Caco-2 (cell line): ENCODE measurements at regions not wholly inside any gene's neighbourhood (a gene's known extent, or its start where the extent isn't known, plus 50 kb on each side); places are given as distances from the start of the nearest gene placed in this dataset.

Experiments
- BruUV-seq: library from RNA; stranded (reverse); fragments of 400-500 nt; replicated peaks from 2 replicates; lab custom pipeline; 2021; lab: Mats Ljungman, UMichigan
- CTCF ChIA-PET: fragments of 300-600 bp; sonication (Branson Sonifier 250); formaldehyde crosslinking; loops from one replicate; lab custom pipeline; 2022; ENCODE audit warnings: antibody characterized with exemption; lab: Charles Lee
- POLR2A ChIA-PET: fragments of 300-600 bp; sonication (Branson Sonifier 250); formaldehyde crosslinking; loops from one replicate; lab custom pipeline; 2022; ENCODE audit warnings: antibody characterized with exemption; lab: Charles Lee
- DNase-seq, 2 experiments: peaks; one replicate each; pipeline versions ENCODE4 v3.0.0 to v3.0.0-alpha.2; 2020 to 2022
- H3K27me3 ChIP-seq: replicated peaks from 2 replicates; pipeline ENCODE4 v1.6.0; 2011; ENCODE audit warnings: low read length; ENCODE audit not compliant: control insufficient read depth, insufficient read depth
- H3K36me3 ChIP-seq: 2 replicates; pipeline ENCODE4 v1.5.1; 2011; ENCODE audit warnings: low read length; ENCODE audit not compliant: control insufficient read depth, insufficient read depth
- H3K4me1 ChIP-seq: fragments of 250-450 bp; sonication (Bioruptor Pico); 2 replicates; pipeline ENCODE4 v1.5.1; 2020; ENCODE audit warnings: mild to moderate bottlenecking
- H3K4me3 ChIP-seq: 2 replicates; pipeline ENCODE4 v1.5.1; 2011; ENCODE audit warnings: low read depth, mild to moderate bottlenecking, control low read depth, low read length
- H3K9me3 ChIP-seq: fragments of 250-450 bp; sonication (Bioruptor Pico); 2 replicates; pipeline ENCODE4 v1.5.1; 2020; ENCODE audit warnings: mild to moderate bottlenecking, moderate library complexity
- H3K27ac Mint-ChIP-seq: one replicate; pipeline ENCODE4 v1.8.0; 2022; ENCODE audit warnings: mixed read lengths; ENCODE audit not compliant: unreplicated experiment
- H3K27me3 Mint-ChIP-seq: one replicate; pipeline ENCODE4 v1.8.0; 2022; ENCODE audit warnings: mixed read lengths; ENCODE audit not compliant: insufficient read depth, unreplicated experiment
- H3K36me3 Mint-ChIP-seq: one replicate; pipeline ENCODE4 v1.8.0; 2022; ENCODE audit warnings: mild to moderate bottlenecking, mixed read lengths; ENCODE audit not compliant: insufficient read depth, unreplicated experiment
- H3K4me1 Mint-ChIP-seq: one replicate; pipeline ENCODE4 v1.8.0; 2022; ENCODE audit warnings: low read depth, mixed read lengths; ENCODE audit not compliant: unreplicated experiment
- H3K4me3 Mint-ChIP-seq: one replicate; pipeline ENCODE4 v1.8.0; 2022; ENCODE audit warnings: mild to moderate bottlenecking, moderate library complexity, mixed read lengths; ENCODE audit not compliant: unreplicated experiment
- H3K9me3 Mint-ChIP-seq: one replicate; pipeline ENCODE4 v1.8.0; 2022; ENCODE audit warnings: mixed read lengths; ENCODE audit not compliant: unreplicated experiment
- intact Hi-C: fragments of 100-400 bp; cut with micrococcal nuclease; formaldehyde crosslinking; loops from one replicate; pipeline ENCODE4 v1.10.0; 2022; ENCODE audit not compliant: unreplicated experiment
- TF ChIP-seq, protein P1 (sequence below), 2 experiments: fragments of 200-600 bp in 1 of 2; IDR thresholded peaks; 1 replicate in 1 of 2; 2 replicates in 1 of 2; pipeline versions ENCODE4 v1.5.1 to v1.8.0; 2011 to 2022; ENCODE audit warnings: antibody characterized with exemption in 1 of 2, control low read depth in 1 of 2, inconsistent platforms in 1 of 2, low read depth in 1 of 2, low read length in 1 of 2, mild to moderate bottlenecking in 1 of 2, moderate library complexity in 1 of 2; ENCODE audit not compliant: insufficient read depth in 1 of 2, severe bottlenecking in 1 of 2, unreplicated experiment in 1 of 2

DNA sequence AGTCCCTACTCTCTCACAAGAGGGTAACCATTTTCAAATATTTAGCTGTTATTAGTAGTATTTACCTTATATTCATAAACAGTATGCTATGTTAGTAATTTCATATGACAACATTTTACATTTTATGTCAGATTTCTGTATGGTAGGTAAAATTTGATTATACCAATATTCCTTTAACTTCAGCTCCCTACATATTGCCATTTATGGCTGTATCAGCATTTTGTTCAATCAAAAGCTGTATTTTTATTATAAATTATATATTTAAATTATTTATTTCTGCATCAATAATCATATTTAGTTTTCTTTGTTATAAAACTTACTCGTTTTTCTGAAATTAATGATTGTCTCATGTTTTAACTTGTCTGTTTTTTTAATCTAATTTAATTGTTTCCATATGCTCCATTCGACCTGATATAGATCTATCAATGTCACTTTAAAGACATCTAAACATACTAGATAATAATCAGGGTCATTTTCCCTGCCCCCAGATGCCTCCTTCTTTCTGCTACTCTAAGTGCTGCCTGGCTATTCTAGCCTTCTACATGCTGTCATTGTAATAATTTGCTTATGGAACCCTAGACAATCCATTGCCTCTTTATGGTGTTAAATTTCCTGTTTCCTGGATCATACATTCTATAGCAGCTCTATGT lies 1976.7 kb upstream of the ADGRL3 start:
- CTCF ChIA-PET: no interaction called here
- no peaks in the 10 kb centered on the region for H3K36me3 ChIP-seq
- H3K4me1 Mint-ChIP-seq: no peaks in the 10 kb centered on the region
- no peak overlapping the region for H3K4me3 ChIP-seq
- no peak overlapping the region for H3K27ac Mint-ChIP-seq
- BruUV-seq: no TSS peak
- H3K9me3 Mint-ChIP-seq: no peaks in the 10 kb centered on the region
- intact Hi-C loops: no loop called here
- TF ChIP-seq, protein P1, sequence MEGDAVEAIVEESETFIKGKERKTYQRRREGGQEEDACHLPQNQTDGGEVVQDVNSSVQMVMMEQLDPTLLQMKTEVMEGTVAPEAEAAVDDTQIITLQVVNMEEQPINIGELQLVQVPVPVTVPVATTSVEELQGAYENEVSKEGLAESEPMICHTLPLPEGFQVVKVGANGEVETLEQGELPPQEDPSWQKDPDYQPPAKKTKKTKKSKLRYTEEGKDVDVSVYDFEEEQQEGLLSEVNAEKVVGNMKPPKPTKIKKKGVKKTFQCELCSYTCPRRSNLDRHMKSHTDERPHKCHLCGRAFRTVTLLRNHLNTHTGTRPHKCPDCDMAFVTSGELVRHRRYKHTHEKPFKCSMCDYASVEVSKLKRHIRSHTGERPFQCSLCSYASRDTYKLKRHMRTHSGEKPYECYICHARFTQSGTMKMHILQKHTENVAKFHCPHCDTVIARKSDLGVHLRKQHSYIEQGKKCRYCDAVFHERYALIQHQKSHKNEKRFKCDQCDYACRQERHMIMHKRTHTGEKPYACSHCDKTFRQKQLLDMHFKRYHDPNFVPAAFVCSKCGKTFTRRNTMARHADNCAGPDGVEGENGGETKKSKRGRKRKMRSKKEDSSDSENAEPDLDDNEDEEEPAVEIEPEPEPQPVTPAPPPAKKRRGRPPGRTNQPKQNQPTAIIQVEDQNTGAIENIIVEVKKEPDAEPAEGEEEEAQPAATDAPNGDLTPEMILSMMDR (IDR thresholded peaks at IDR 0.05; ENCODE audit: insufficient read depth in 1 of 2, low read depth in 1 of 2, low read length in 1 of 2, severe bottlenecking in 1 of 2, unreplicated experiment in 1 of 2): no peak
- no peaks in the 10 kb centered on the region for H3K4me1 ChIP-seq
- DNase-seq: no peak
- peaks cover 4% of the 10 kb centered on the region for H3K27me3 Mint-ChIP-seq
- H3K27me3 ChIP-seq: no peaks in the 10 kb centered on the region
- H3K9me3 ChIP-seq: no peaks in the 10 kb centered on the region
- POLR2A ChIA-PET: no interaction called here
- no peaks in the 10 kb centered on the region for H3K36me3 Mint-ChIP-seq
- H3K4me3 Mint-ChIP-seq: no peak overlapping the region

- H3K4me1 Mint-ChIP-seq: no peaks in the 10 kb centered on the region
- no TSS peak for BruUV-seq
- H3K9me3 ChIP-seq: no peaks in the 10 kb centered on the region
- no peak overlapping the region for H3K27ac Mint-ChIP-seq
- H3K36me3 Mint-ChIP-seq: no peaks in the 10 kb centered on the region
- no peak for DNase-seq
- ChIA-PET POLR2A (no interaction called here), CTCF (no interaction called here)
- H3K27me3 Mint-ChIP-seq: no peaks in the 10 kb centered on the region
- no peaks in the 10 kb centered on the region for H3K9me3 Mint-ChIP-seq
- no peaks in the 10 kb centered on the region for H3K4me1 ChIP-seq
- H3K4me3 ChIP-seq: no peak overlapping the region
- intact Hi-C loops: no loop called here
- no peaks in the 10 kb centered on the region for H3K36me3 ChIP-seq
- no peak overlapping the region for H3K4me3 Mint-ChIP-seq
- TF ChIP-seq, protein P1 (IDR thresholded peaks at IDR 0.05; ENCODE audit: insufficient read depth in 1 of 2, low read depth in 1 of 2, low read length in 1 of 2, severe bottlenecking in 1 of 2, unreplicated experiment in 1 of 2): no peak
- no peaks in the 10 kb centered on the region for H3K27me3 ChIP-seq
These were observed 1961.9 kb upstream of the ADGRL3 start for GRCh38 chr4:59238212-59238611.

- TF ChIP-seq, protein P1 (IDR thresholded peaks at IDR 0.05; ENCODE audit: insufficient read depth in 1 of 2, low read depth in 1 of 2, low read length in 1 of 2, severe bottlenecking in 1 of 2, unreplicated experiment in 1 of 2): no peak
- Histone ChIP-seq H3K4me1 (no peaks in the 10 kb centered on the region), H3K4me3 (no peak overlapping the region), H3K27me3 (no peaks in the 10 kb centered on the region), H3K36me3 (no peaks in the 10 kb centered on the region), H3K9me3 (no peaks in the 10 kb centered on the region)
- H3K4me3 Mint-ChIP-seq: no peak overlapping the region
- ChIA-PET CTCF (no interaction called here), POLR2A (no interaction called here)
- no peak overlapping the region for H3K27ac Mint-ChIP-seq
- DNase-seq: no peak
- no TSS peak for BruUV-seq
- H3K36me3 Mint-ChIP-seq: no peaks in the 10 kb centered on the region
- no peaks in the 10 kb centered on the region for H3K27me3 Mint-ChIP-seq
- intact Hi-C loops: no loop called here
- no peaks in the 10 kb centered on the region for H3K4me1 Mint-ChIP-seq
- H3K9me3 Mint-ChIP-seq: no peaks in the 10 kb centered on the region
These were observed 1960.1 kb upstream of the ADGRL3 start for GRCh38 chr4:59240011-59240410.
